ENCODE measurements at regions not wholly inside any gene's neighbourhood (a gene's known extent, or its start where the extent isn't known, plus 50 kb on each side); places are given as distances from the start of the nearest gene placed in this dataset.

DNA sequence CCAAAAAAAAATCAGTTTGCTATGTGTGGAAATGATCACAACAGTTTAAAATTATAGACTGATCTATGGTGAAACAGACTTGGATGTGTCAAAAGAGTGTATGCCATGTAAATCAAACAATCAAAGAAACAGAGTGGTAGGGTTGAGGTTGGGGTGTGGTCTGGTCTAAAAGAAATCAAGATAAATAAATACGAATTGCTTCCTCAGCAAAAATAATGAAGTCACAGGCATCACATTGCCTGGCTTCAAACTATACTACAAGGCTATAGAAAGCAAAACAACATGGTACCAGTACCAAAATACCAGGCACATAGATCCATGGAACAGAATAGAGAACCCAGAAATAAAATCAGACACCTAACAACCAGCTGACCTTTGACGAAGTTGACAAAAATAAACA lies 1796.9 kb downstream of the NCAM2 start:
- TF ChIP-seq, protein P1, sequence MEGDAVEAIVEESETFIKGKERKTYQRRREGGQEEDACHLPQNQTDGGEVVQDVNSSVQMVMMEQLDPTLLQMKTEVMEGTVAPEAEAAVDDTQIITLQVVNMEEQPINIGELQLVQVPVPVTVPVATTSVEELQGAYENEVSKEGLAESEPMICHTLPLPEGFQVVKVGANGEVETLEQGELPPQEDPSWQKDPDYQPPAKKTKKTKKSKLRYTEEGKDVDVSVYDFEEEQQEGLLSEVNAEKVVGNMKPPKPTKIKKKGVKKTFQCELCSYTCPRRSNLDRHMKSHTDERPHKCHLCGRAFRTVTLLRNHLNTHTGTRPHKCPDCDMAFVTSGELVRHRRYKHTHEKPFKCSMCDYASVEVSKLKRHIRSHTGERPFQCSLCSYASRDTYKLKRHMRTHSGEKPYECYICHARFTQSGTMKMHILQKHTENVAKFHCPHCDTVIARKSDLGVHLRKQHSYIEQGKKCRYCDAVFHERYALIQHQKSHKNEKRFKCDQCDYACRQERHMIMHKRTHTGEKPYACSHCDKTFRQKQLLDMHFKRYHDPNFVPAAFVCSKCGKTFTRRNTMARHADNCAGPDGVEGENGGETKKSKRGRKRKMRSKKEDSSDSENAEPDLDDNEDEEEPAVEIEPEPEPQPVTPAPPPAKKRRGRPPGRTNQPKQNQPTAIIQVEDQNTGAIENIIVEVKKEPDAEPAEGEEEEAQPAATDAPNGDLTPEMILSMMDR (IDR thresholded peaks at IDR 0.05), result no peak
- no peak for TF ChIP-seq ZFX (IDR thresholded peaks at IDR 0.05; ENCODE audit: borderline replicate concordance)

All from 22Rv1 (cell line).